ENCODE measurements at regions not wholly inside any gene's neighbourhood (a gene's known extent, or its start where the extent isn't known, plus 50 kb on each side); places are given as distances from the start of the nearest gene placed in this dataset.

GRCh38 chr2:154910701-154911100 is 212.2 kb downstream of the KCNJ3 start:
- Histone ChIP-seq H3K4me2 (no peak overlapping the region), H3K27me3 (ENCODE audit: insufficient read depth) (no peaks in the 10 kb centered on the region), H2AFZ (no peak overlapping the region), H3K27ac (ENCODE audit: low read depth) (no peak overlapping the region), H3K36me3 (ENCODE audit: insufficient read depth) (no peaks in the 10 kb centered on the region), H3K9me2 (ENCODE audit: insufficient read depth) (no peaks in the 10 kb centered on the region), H4K20me1 (replicated peaks; ENCODE audit: insufficient read depth) (no peaks in the 10 kb centered on the region), H3F3A (replicated peaks; ENCODE audit: low read depth) (no peaks in the 10 kb centered on the region), H3K4me3 (no peak overlapping the region), H3K79me2 (replicated peaks; ENCODE audit: insufficient read depth) (no peaks in the 10 kb centered on the region), H3K4me1 (ENCODE audit: insufficient read depth) (peaks cover 6% of the 10 kb centered on the region; the same call in 1 of the 2 replicates)
- no peak overlapping the region for H3K27ac Mint-ChIP-seq
- H3K9me3 Mint-ChIP-seq, result no peaks in the 10 kb centered on the region; the same call in 2 of the 3 replicates
- H3K36me3 Mint-ChIP-seq (ENCODE audit: low read depth), result no peaks in the 10 kb centered on the region
- TF ChIP-seq NANOG (IDR thresholded peaks at IDR 0.05; ENCODE audit: borderline replicate concordance) (no peak), POLR2AphosphoS5 (IDR thresholded peaks at IDR 0.05; ENCODE audit: low read depth) (no peak), ZNF114 (CRISPR knock-in tag; IDR thresholded peaks at IDR 0.05) (no peak), REST (IDR thresholded peaks at IDR 0.05; ENCODE audit: unreplicated experiment) (no peak), STAT1 (IDR thresholded peaks at IDR 0.05; ENCODE audit: unreplicated experiment) (no peak), EZH2 (IDR thresholded peaks at IDR 0.05; ENCODE audit: low read depth, unreplicated experiment) (no peak), ZNF462 (CRISPR knock-in tag; IDR thresholded peaks at IDR 0.05) (no peak), JUNB (IDR thresholded peaks at IDR 0.05; ENCODE audit: unreplicated experiment) (no peak), EZH2phosphoT487 (IDR thresholded peaks at IDR 0.05; ENCODE audit: unreplicated experiment) (no peak), CREB1 (CRISPR knock-in tag; IDR thresholded peaks at IDR 0.05; ENCODE audit: low read depth) (no peak), CTCF (conservative IDR thresholded peaks at IDR 0.05; ENCODE audit: low read depth in 2 of 2) (no peak), ZNF331 (CRISPR knock-in tag; IDR thresholded peaks at IDR 0.05; ENCODE audit: low read depth) (no peak), ETS1 (IDR thresholded peaks at IDR 0.05) (no peak)
- DNase-seq (ENCODE audit: low spot score) (no peak), ATAC-seq (no peak)
- H3K27me3 Mint-ChIP-seq (ENCODE audit: insufficient read depth, low read depth, poor library complexity), result peaks cover 4% of the 10 kb centered on the region
- peaks cover 15% of the 10 kb centered on the region for H3K4me1 Mint-ChIP-seq
- H3K4me3 Mint-ChIP-seq, result no peak overlapping the region

Data from GM23338 (cell line).